ENCODE measurements at regions not wholly inside any gene's neighbourhood (a gene's known extent, or its start where the extent isn't known, plus 50 kb on each side); places are given as distances from the start of the nearest gene placed in this dataset.

GRCh38 chr11:67745181-67745726 lies 70.8 kb upstream of the ALDH3B2 start:
- TF ChIP-seq CTCF (IDR thresholded peaks at IDR 0.05) (no peak), EZH2 (IDR thresholded peaks at IDR 0.05; ENCODE audit: borderline replicate concordance, insufficient read depth, low read depth, low read length, poor library complexity, severe bottlenecking) (no peak)
